ENCODE measurements at regions not wholly inside any gene's neighbourhood (a gene's known extent, or its start where the extent isn't known, plus 50 kb on each side); places are given as distances from the start of the nearest gene placed in this dataset.

DNA sequence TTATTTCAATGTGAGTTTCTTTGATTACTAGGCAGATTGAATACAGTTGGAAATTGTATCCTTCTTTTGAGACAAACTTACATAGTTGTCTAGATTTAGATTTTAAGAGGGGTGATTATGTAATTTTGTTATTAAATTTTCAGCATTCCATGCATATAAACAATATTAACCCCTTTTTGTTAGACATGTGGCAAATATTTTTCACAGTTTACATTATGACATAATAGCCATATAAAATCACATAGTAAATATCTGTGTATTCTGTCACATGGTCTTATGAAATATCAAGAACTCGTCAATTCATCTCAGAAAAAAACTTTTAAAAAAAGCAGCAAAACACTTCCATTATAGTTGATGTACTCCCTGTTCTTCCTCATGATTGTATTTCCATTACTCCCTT is 243.8 kb downstream of the CYP26B1 start:
- Histone ChIP-seq H2AFZ (ENCODE audit: low read length) (no peak overlapping the region), H3K27ac (ENCODE audit: low read depth, low read length) (no peak overlapping the region), H3K4ac (replicated peaks; ENCODE audit: insufficient read length, low read depth, low read length) (no peak overlapping the region), H2BK12ac (ENCODE audit: low read depth, low read length) (no peak overlapping the region), H3K56ac (replicated peaks; ENCODE audit: insufficient read length, low read depth, low read length) (no peak overlapping the region), H4K20me1 (replicated peaks in 1 of 2; ENCODE audit: control insufficient read depth in 1 of 2, insufficient read depth in 2 of 2, low read length in 2 of 2) (no peaks in the 10 kb centered on the region), H3K27me3 (replicated peaks in 1 of 4; ENCODE audit: control insufficient read depth in 3 of 4, extremely low read depth in 1 of 4, insufficient read depth in 3 of 4, low read length in 3 of 4) (no peaks in the 10 kb centered on the region; a peak in 1 of 7 replicates), H3K79me2 (ENCODE audit: control insufficient read depth in 1 of 2, insufficient read depth in 2 of 2, low read length in 2 of 2) (no peaks in the 10 kb centered on the region), H3K9me3 (ENCODE audit: insufficient read depth in 2 of 2, low read depth in 1 of 2, low read length in 1 of 2) (no peaks in the 10 kb centered on the region), H3K79me1 (ENCODE audit: low read depth, low read length) (no peaks in the 10 kb centered on the region), H2BK20ac (ENCODE audit: low read length) (no peak overlapping the region), H2BK15ac (ENCODE audit: low read length) (no peak overlapping the region), H4K5ac (ENCODE audit: insufficient read length, low read depth, low read length) (no peak overlapping the region), H3K23me2 (ENCODE audit: low read depth, low read length) (no peaks in the 10 kb centered on the region), H3K4me2 (ENCODE audit: insufficient read depth in 1 of 2, low read depth in 2 of 2, low read length in 2 of 2) (no peak overlapping the region), H4K91ac (replicated peaks; ENCODE audit: insufficient read length, low read length) (no peak overlapping the region), H3K36me3 (ENCODE audit: control insufficient read depth in 2 of 4, insufficient read depth in 4 of 4, low read length in 3 of 4) (no peaks in the 10 kb centered on the region), H4K8ac (ENCODE audit: extremely low read depth, insufficient read depth, low read length) (no peak overlapping the region), H3K23ac (ENCODE audit: insufficient read length) (no peak overlapping the region), H3K4me1 (replicated peaks in 1 of 4; ENCODE audit: control insufficient read depth in 3 of 4, insufficient read depth in 4 of 4, low read length in 3 of 4) (no peaks in the 10 kb centered on the region), H2BK120ac (replicated peaks; ENCODE audit: low read depth, low read length) (no peak overlapping the region), H2BK5ac (ENCODE audit: low read depth, low read length) (no peak overlapping the region), H3K14ac (ENCODE audit: insufficient read length) (no peak overlapping the region), H3K9ac (replicated peaks in 1 of 4; ENCODE audit: extremely low read depth in 1 of 4, low read depth in 3 of 4, low read length in 3 of 4) (no peak overlapping the region), H3K18ac (ENCODE audit: extremely low read depth, low read length) (no peak overlapping the region), H2AK5ac (ENCODE audit: low read depth, low read length) (no peak overlapping the region), H3K4me3 (ENCODE audit: extremely low read depth in 1 of 4, insufficient read depth in 2 of 4, low read depth in 3 of 4, low read length in 4 of 4) (no peak overlapping the region)
- CTCF ChIA-PET (ENCODE audit: partially characterized antibody) = no interaction called here
- FAIRE-seq (no peak), DNase-seq (ENCODE audit: low read depth in 1 of 2, low spot score in 2 of 2) (no peak)
- 95% methylated on average over 1 of the region's 1 CpG; no CpG with 5 or more reads in 1 of the 2 experiments for WGBS, 2 experiments (ENCODE audit: extremely low coverage in 1 of 2, insufficient coverage in 1 of 2, insufficient read length in 1 of 2, insufficient replicate concordance in 2 of 2, low coverage in 1 of 2, low lambda C conversion rate in 2 of 2, missing lambda C conversion rate in 1 of 2)
- POLR2A ChIA-PET (ENCODE audit: partially characterized antibody) = no interaction called here
- no peak for TF ChIP-seq PHF8 (conservative IDR thresholded peaks at IDR 0.05; ENCODE audit: low read depth, low read length)
- TF ChIP-seq EGR1 (IDR thresholded peaks at IDR 0.05; ENCODE audit: borderline replicate concordance, low read depth, low read length) = no peak
- no peak for TF ChIP-seq RFX5 (IDR thresholded peaks at IDR 0.05; ENCODE audit: borderline replicate concordance, low read depth, low read length)
- TF ChIP-seq POLR2AphosphoS5 (IDR thresholded peaks at IDR 0.05; ENCODE audit: low read depth, low read length) = no peak
- no peak for TF ChIP-seq YY1 (IDR thresholded peaks at IDR 0.05; ENCODE audit: low read depth, low read length)
- no peak for TF ChIP-seq RNF2 (IDR thresholded peaks at IDR 0.05; ENCODE audit: borderline replicate concordance, low read depth, low read length, missing control alignments, poor library complexity, severe bottlenecking)
- TF ChIP-seq, protein P1, sequence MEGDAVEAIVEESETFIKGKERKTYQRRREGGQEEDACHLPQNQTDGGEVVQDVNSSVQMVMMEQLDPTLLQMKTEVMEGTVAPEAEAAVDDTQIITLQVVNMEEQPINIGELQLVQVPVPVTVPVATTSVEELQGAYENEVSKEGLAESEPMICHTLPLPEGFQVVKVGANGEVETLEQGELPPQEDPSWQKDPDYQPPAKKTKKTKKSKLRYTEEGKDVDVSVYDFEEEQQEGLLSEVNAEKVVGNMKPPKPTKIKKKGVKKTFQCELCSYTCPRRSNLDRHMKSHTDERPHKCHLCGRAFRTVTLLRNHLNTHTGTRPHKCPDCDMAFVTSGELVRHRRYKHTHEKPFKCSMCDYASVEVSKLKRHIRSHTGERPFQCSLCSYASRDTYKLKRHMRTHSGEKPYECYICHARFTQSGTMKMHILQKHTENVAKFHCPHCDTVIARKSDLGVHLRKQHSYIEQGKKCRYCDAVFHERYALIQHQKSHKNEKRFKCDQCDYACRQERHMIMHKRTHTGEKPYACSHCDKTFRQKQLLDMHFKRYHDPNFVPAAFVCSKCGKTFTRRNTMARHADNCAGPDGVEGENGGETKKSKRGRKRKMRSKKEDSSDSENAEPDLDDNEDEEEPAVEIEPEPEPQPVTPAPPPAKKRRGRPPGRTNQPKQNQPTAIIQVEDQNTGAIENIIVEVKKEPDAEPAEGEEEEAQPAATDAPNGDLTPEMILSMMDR (IDR thresholded peaks at IDR 0.05; ENCODE audit: control extremely low read depth in 1 of 3, insufficient read depth in 1 of 3, low read depth in 1 of 3, low read length in 3 of 3) = no peak
- no peak for TF ChIP-seq TCF12 (IDR thresholded peaks at IDR 0.05; ENCODE audit: low read depth, low read length)
- no peak for TF ChIP-seq TBP (IDR thresholded peaks at IDR 0.05; ENCODE audit: low read depth, low read length)
- no peak for TF ChIP-seq RXRA (IDR thresholded peaks at IDR 0.05; ENCODE audit: insufficient read depth, low read depth, low read length)
- no peak for TF ChIP-seq RAD21 (IDR thresholded peaks at IDR 0.05 in 1 of 2, conservative IDR thresholded peaks at IDR 0.05 in 1 of 2; ENCODE audit: low read depth in 2 of 2, low read length in 2 of 2)
- TF ChIP-seq SP4 (IDR thresholded peaks at IDR 0.05; ENCODE audit: low read length) = no peak
- TF ChIP-seq BACH1 (IDR thresholded peaks at IDR 0.05; ENCODE audit: low read length) = no peak
